Endothelial cell of umbilical vein (primary cell): ENCODE measurements at regions not wholly inside any gene's neighbourhood (a gene's known extent, or its start where the extent isn't known, plus 50 kb on each side); places are given as distances from the start of the nearest gene placed in this dataset.

Source experiments
- BruUV-seq: library from RNA; stranded (reverse); fragments of 400-500 nt; replicated peaks from 2 replicates; lab custom pipeline; 2021; lab: Mats Ljungman, UMichigan
- CTCF ChIA-PET: fragments of 300-600, 350-600 bp; sonication (Branson Sonifier 250); formaldehyde crosslinking; loops from one replicate; lab custom pipeline; 2021; ENCODE audit warnings: antibody characterized with exemption, inconsistent platforms; lab: Charles Lee
- POLR2A ChIA-PET: fragments of 300-600, 350-600 bp; sonication (Branson Sonifier 250); formaldehyde crosslinking; loops from one replicate; lab custom pipeline; 2021; ENCODE audit warnings: antibody characterized with exemption, inconsistent platforms; lab: Charles Lee
- DNase-seq: peaks from one replicate; pipeline ENCODE4 v3.0.0-alpha.2; 2011; ENCODE audit warnings: low read depth, low spot score
- FAIRE-seq: peaks from 2 replicates; lab custom pipeline; 2011; peaks lifted over from hg19 to GRCh38; lab: Jason Lieb, UNC
- H2AFZ ChIP-seq: 2 replicates; pipeline ENCODE4 v1.6.0; 2012; ENCODE audit warnings: low read depth, low read length, control low read depth, inconsistent platforms
- H3K27ac ChIP-seq: 2 replicates; pipeline ENCODE4 v1.5.1; 2011; ENCODE audit warnings: low read depth, mild to moderate bottlenecking, control low read depth, low read length, moderate library complexity; ENCODE audit not compliant: insufficient read depth
- H3K27me3 ChIP-seq, 2 experiments: 2 replicates each; pipeline versions ENCODE4 v1.6.0 to v1.6.1; 2011; ENCODE audit warnings: low read length in 2 of 2, mixed read lengths in 1 of 2; ENCODE audit not compliant: control insufficient read depth in 2 of 2, insufficient read depth in 2 of 2
- H3K36me3 ChIP-seq, 2 experiments: 2 replicates in 1 of 2; 3 replicates in 1 of 2; pipeline ENCODE4 v1.5.1; 2011; ENCODE audit warnings: low read length in 2 of 2, mild to moderate bottlenecking in 1 of 2, moderate library complexity in 1 of 2; ENCODE audit not compliant: control insufficient read depth in 2 of 2, insufficient read depth in 2 of 2; ENCODE audit errors: extremely low read depth in 1 of 2
- H3K4me1 ChIP-seq: 3 replicates; pipeline ENCODE4 v1.5.1; 2011; ENCODE audit warnings: mild to moderate bottlenecking, low read length; ENCODE audit not compliant: control insufficient read depth, insufficient read depth; ENCODE audit errors: extremely low read depth
- H3K4me2 ChIP-seq: 2 replicates; pipeline ENCODE4 v1.6.1; 2011; ENCODE audit warnings: low read length, control low read depth, mixed read lengths; ENCODE audit not compliant: insufficient read depth
- H3K4me3 ChIP-seq, 3 experiments: fragments of 200-600 bp in 1 of 3; sonication (generic), shearing (Covaris generic) in 1 of 3; replicated peaks in 1 of 3; 2 replicates each; pipeline ENCODE4 v1.5.1; 2011 to 2016; ENCODE audit warnings: control low read depth in 3 of 3, low read length in 3 of 3, mild to moderate bottlenecking in 2 of 3, inconsistent platforms in 1 of 3, low read depth in 1 of 3, moderate library complexity in 1 of 3; ENCODE audit not compliant: insufficient read depth in 1 of 3
- H3K79me2 ChIP-seq: 2 replicates; pipeline ENCODE4 v1.6.0; 2012; ENCODE audit warnings: low read length, inconsistent platforms; ENCODE audit not compliant: control insufficient read depth, insufficient read depth
- H3K9ac ChIP-seq: replicated peaks from 2 replicates; pipeline ENCODE3; 2011; ENCODE audit warnings: low read length, control low read depth; ENCODE audit not compliant: insufficient read depth; ENCODE audit errors: extremely low read depth
- H3K9me1 ChIP-seq: replicated peaks from 3 replicates; pipeline ENCODE4 v1.6.0; 2011; ENCODE audit warnings: mild to moderate bottlenecking, low read length; ENCODE audit not compliant: control insufficient read depth, insufficient read depth; ENCODE audit errors: extremely low read depth
- H3K9me3 ChIP-seq: replicated peaks from 2 replicates; pipeline ENCODE4 v1.5.1; 2012; ENCODE audit warnings: low read length, inconsistent platforms; ENCODE audit not compliant: control insufficient read depth, insufficient read depth
- H4K20me1 ChIP-seq: replicated peaks from 2 replicates; pipeline ENCODE3; 2011; ENCODE audit warnings: mild to moderate bottlenecking, low read length; ENCODE audit not compliant: control insufficient read depth, insufficient read depth; ENCODE audit errors: extremely low read depth
- EZH2 ChIP-seq: IDR thresholded peaks from 2 replicates; pipeline ENCODE4 v1.6.1; 2012; ENCODE audit warnings: borderline replicate concordance, low read depth, mild to moderate bottlenecking, moderate library complexity, low read length, inconsistent platforms; ENCODE audit not compliant: severe bottlenecking
- FOS ChIP-seq: IDR thresholded peaks from 2 replicates; pipeline ENCODE4 v1.6.1; 2011; ENCODE audit warnings: mild to moderate bottlenecking, low read length, moderate library complexity, borderline replicate concordance; ENCODE audit not compliant: insufficient read depth
- GATA2 ChIP-seq: IDR thresholded peaks from 2 replicates; pipeline ENCODE4 v1.7.0; 2011; ENCODE audit warnings: low read depth, mild to moderate bottlenecking, moderate library complexity, mixed read lengths, low read length; ENCODE audit not compliant: insufficient read length, insufficient read depth
- JUN ChIP-seq: IDR thresholded peaks from 2 replicates; pipeline ENCODE4 v1.6.1; 2011; ENCODE audit warnings: borderline replicate concordance, low read depth; ENCODE audit not compliant: insufficient read length, insufficient read depth
- MYC ChIP-seq: IDR thresholded peaks from one replicate; pipeline ENCODE4 v1.6.1; 2011; ENCODE audit warnings: mild to moderate bottlenecking, low read depth, low read length
- POLR2A ChIP-seq: IDR thresholded peaks from 2 replicates; pipeline ENCODE4 v1.6.1; 2012; ENCODE audit warnings: low read depth, mild to moderate bottlenecking, control low read depth, low read length
- POLR2AphosphoS5 ChIP-seq: IDR thresholded peaks from 2 replicates; pipeline ENCODE4 v1.6.1; 2012; ENCODE audit warnings: low read depth, mild to moderate bottlenecking, control low read depth, low read length, moderate library complexity; ENCODE audit not compliant: insufficient read depth
- dilution Hi-C: fragments of 300-500 bp; cut with MboI; formaldehyde crosslinking; loops from one replicate; pipeline ENCODE4 v1.15.0; 2019; ENCODE audit warnings: low sequenced_read_pairs; ENCODE audit not compliant: extremely low pct_ligation_motif_present
- intact Hi-C: fragments of 100-400 bp; cut with micrococcal nuclease; formaldehyde crosslinking; loops from one replicate; pipeline ENCODE4 v1.10.0; 2022
- TF ChIP-seq, protein P1 (sequence below): IDR thresholded peaks from 2 replicates; pipeline ENCODE4 v1.6.1; 2011; ENCODE audit not compliant: insufficient read depth, insufficient read length
- TF ChIP-seq, protein P2 (sequence below), 2 donors: IDR thresholded peaks; 1 replicate in 1 of 2; 2 replicates in 1 of 2; pipeline ENCODE4 v1.5.1; 2011; ENCODE audit warnings: low read length in 2 of 2, mild to moderate bottlenecking in 2 of 2, moderate library complexity in 2 of 2, control low read depth in 1 of 2, inconsistent platforms in 1 of 2, low read depth in 1 of 2; ENCODE audit not compliant: insufficient read depth in 1 of 2; ENCODE audit errors: extremely low read depth in 1 of 2

DNA sequence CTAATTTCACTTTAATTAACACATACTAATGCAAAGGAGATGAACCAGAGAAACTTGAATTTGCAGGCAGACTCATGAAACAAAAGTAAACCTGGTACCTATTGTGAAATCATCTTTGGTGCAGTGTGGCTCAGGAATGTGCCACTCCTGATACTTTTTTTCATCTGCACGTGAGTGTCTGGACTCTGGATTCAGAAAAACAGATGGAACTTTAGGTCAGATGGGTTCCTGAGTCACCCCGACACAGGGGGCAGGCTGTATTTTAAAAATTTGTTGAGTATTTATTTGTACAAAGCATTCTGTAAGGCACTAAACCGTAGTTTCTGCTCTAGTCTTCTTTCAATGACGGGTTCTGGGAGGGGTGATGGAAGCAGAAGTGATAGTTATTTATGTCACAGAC, 52.2 kb upstream of the TUT7 start:
- Histone ChIP-seq H3K79me2 (no peaks in the 10 kb centered on the region), H3K9me1 (no peaks in the 10 kb centered on the region), H3K4me3 (no peak overlapping the region), H2AFZ (no peak overlapping the region), H3K9me3 (no peaks in the 10 kb centered on the region), H3K27ac (no peak overlapping the region), H3K4me2 (no peak overlapping the region), H3K4me1 (no peaks in the 10 kb centered on the region), H3K27me3 (peaks cover 0 to 6% of the 10 kb centered on the region in 2 experiments), H4K20me1 (no peaks in the 10 kb centered on the region), H3K36me3 (no peaks in the 10 kb centered on the region), H3K9ac (no peak overlapping the region)
- dilution Hi-C loops = no loop called here
- BruUV-seq = no TSS peak
- intact Hi-C loops = no loop called here
- ChIA-PET CTCF (interaction anchor here (3.1 kb wide), 1 partner anchor 8 kb away, joined by 24 read pairs; no protein-coding TSS in a partner anchor), POLR2A (no interaction called here)
- FAIRE-seq = no peak
- TF ChIP-seq FOS = no peak
- no peak for TF ChIP-seq POLR2AphosphoS5
- no peak for TF ChIP-seq GATA2
- TF ChIP-seq, protein P1, sequence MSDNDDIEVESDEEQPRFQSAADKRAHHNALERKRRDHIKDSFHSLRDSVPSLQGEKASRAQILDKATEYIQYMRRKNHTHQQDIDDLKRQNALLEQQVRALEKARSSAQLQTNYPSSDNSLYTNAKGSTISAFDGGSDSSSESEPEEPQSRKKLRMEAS = no peak
- TF ChIP-seq JUN = no peak
- no peak for TF ChIP-seq POLR2A
- no peak for TF ChIP-seq EZH2
- TF ChIP-seq, protein P2, sequence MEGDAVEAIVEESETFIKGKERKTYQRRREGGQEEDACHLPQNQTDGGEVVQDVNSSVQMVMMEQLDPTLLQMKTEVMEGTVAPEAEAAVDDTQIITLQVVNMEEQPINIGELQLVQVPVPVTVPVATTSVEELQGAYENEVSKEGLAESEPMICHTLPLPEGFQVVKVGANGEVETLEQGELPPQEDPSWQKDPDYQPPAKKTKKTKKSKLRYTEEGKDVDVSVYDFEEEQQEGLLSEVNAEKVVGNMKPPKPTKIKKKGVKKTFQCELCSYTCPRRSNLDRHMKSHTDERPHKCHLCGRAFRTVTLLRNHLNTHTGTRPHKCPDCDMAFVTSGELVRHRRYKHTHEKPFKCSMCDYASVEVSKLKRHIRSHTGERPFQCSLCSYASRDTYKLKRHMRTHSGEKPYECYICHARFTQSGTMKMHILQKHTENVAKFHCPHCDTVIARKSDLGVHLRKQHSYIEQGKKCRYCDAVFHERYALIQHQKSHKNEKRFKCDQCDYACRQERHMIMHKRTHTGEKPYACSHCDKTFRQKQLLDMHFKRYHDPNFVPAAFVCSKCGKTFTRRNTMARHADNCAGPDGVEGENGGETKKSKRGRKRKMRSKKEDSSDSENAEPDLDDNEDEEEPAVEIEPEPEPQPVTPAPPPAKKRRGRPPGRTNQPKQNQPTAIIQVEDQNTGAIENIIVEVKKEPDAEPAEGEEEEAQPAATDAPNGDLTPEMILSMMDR (IDR thresholded peaks at IDR 0.05; ENCODE audit: extremely low read depth in 1 of 2, insufficient read depth in 1 of 2, low read depth in 1 of 2, low read length in 2 of 2) = no peak
- no peak for TF ChIP-seq MYC
- no peak for DNase-seq
